C4-2B (cell line): ENCODE measurements at regions not wholly inside any gene's neighbourhood (a gene's known extent, or its start where the extent isn't known, plus 50 kb on each side); places are given as distances from the start of the nearest gene placed in this dataset.

Experiments
- ZFX ChIP-seq: fragments of 450-650 bp; IDR thresholded peaks from 2 replicates; pipeline ENCODE4 v1.6.1; 2017
- TF ChIP-seq, protein P1 (sequence below): fragments of 450-650 bp; conservative IDR thresholded peaks from 2 replicates; pipeline ENCODE4 v1.5.1; 2017; ENCODE audit warnings: mild to moderate bottlenecking

DNA sequence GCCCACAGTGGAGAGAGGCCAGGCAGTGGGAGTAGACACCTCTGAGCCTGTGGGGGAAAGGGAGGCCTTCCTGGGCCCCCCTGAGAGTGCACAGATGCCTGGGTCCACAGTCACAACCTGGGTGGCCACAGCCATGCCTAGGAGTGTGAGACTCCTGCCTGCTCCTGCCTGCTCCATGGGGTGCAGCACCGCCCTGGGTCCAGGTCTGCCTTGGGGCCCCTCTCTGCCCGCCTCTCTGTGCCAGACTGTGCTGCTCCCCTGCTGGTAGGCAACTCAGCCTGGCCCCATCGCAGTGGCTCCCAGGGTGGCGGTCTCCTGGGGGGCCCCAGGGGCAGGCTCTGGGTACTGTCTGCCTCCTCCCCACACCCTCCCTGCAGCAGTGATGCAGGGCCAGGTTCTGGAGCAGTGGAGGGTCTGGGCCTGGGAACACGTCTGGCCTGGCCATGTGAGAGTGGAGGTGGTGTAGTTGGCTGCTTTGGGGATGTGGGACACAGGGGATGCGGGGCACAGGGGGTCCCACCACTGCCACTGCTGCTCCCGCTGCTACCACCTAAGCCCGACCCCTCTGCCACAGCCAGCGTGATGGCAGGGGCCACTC, 60.1 kb upstream of the DLX2 start:
- TF ChIP-seq, protein P1, sequence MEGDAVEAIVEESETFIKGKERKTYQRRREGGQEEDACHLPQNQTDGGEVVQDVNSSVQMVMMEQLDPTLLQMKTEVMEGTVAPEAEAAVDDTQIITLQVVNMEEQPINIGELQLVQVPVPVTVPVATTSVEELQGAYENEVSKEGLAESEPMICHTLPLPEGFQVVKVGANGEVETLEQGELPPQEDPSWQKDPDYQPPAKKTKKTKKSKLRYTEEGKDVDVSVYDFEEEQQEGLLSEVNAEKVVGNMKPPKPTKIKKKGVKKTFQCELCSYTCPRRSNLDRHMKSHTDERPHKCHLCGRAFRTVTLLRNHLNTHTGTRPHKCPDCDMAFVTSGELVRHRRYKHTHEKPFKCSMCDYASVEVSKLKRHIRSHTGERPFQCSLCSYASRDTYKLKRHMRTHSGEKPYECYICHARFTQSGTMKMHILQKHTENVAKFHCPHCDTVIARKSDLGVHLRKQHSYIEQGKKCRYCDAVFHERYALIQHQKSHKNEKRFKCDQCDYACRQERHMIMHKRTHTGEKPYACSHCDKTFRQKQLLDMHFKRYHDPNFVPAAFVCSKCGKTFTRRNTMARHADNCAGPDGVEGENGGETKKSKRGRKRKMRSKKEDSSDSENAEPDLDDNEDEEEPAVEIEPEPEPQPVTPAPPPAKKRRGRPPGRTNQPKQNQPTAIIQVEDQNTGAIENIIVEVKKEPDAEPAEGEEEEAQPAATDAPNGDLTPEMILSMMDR, result no peak
- TF ChIP-seq ZFX, result no peak
